GM12891 (cell line): ENCODE measurements at regions not wholly inside any gene's neighbourhood (a gene's known extent, or its start where the extent isn't known, plus 50 kb on each side); places are given as distances from the start of the nearest gene placed in this dataset.

Source experiments
- DNase-seq: peaks from one replicate; pipeline ENCODE4 v3.0.0; 2011; ENCODE audit warnings: low spot score; ENCODE audit not compliant: insufficient read length
- FAIRE-seq: peaks from 2 replicates; lab custom pipeline; 2011; peaks lifted over from hg19 to GRCh38; lab: Jason Lieb, UNC
- PAX5 ChIP-seq: IDR thresholded peaks from 2 replicates; pipeline ENCODE4 v1.6.1; 2011; ENCODE audit warnings: low read length, moderate library complexity, mild to moderate bottlenecking; ENCODE audit not compliant: insufficient read depth, severe bottlenecking
- POLR2A ChIP-seq: IDR thresholded peaks from 2 replicates; pipeline ENCODE4 v1.6.1; 2011; ENCODE audit warnings: low read depth, low read length, control low read depth
- POLR2AphosphoS5 ChIP-seq: IDR thresholded peaks from 2 replicates; pipeline ENCODE4 v1.6.1; 2011; ENCODE audit warnings: low read depth, low read length, control low read depth
- POU2F2 ChIP-seq: IDR thresholded peaks from 2 replicates; pipeline ENCODE4 v1.6.1; 2011; ENCODE audit warnings: low read depth, mild to moderate bottlenecking, control low read depth, low read length, moderate library complexity
- SPI1 ChIP-seq: IDR thresholded peaks from 2 replicates; pipeline ENCODE4 v1.6.1; 2011; ENCODE audit warnings: low read depth, low read length, control low read depth
- TAF1 ChIP-seq: IDR thresholded peaks from 2 replicates; pipeline ENCODE4 v1.6.1; 2011; ENCODE audit warnings: low read depth, low read length, control low read depth

DNA sequence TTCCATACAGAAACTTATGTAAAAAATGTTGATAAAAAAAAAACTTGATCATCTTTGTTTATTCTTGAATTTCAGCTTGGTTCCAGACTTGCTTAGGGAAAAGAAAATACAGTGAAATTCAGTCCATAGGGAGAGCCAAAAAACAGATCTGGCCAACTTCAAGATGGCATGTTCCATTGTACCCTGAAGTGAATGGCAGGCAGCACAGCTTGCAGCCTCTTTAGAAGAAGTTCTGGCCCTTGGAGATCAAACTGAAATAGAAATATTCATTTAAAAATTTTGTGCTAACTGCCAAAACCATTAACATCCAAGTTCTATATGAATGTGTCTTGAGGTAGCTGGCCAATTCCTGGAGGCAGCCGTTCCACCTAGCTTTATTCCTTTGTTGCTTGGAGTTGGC lies 448.4 kb downstream of the EPM2A start:
- no peak for TF ChIP-seq PAX5
- no peak for TF ChIP-seq SPI1
- no peak for TF ChIP-seq POU2F2
- TF ChIP-seq TAF1: no peak
- no peak for TF ChIP-seq POLR2AphosphoS5
- TF ChIP-seq POLR2A: no peak
- FAIRE-seq (no peak), DNase-seq (no peak)

- DNase-seq (no peak), FAIRE-seq (no peak)
- TF ChIP-seq POU2F2: no peak
- TF ChIP-seq PAX5: no peak
- no peak for TF ChIP-seq TAF1
- no peak for TF ChIP-seq POLR2AphosphoS5
- no peak for TF ChIP-seq POLR2A
- TF ChIP-seq SPI1: no peak
These were observed 445.7 kb downstream of the EPM2A start for GRCh38 chr6:145289573-145289972.

- DNase-seq (no peak), FAIRE-seq (no peak)
- TF ChIP-seq POU2F2: no peak
- no peak for TF ChIP-seq POLR2A
- no peak for TF ChIP-seq TAF1
- no peak for TF ChIP-seq SPI1
- no peak for TF ChIP-seq POLR2AphosphoS5
- TF ChIP-seq PAX5: no peak
These were observed 445.2 kb downstream of the EPM2A start for GRCh38 chr6:145290122-145290521.

GRCh38 chr6:145292066-145292465 lies 443.3 kb downstream of the EPM2A start:
- no peak for TF ChIP-seq POLR2A
- TF ChIP-seq TAF1: no peak
- no peak for TF ChIP-seq POLR2AphosphoS5
- TF ChIP-seq POU2F2: no peak
- no peak for TF ChIP-seq PAX5
- TF ChIP-seq SPI1: no peak

GRCh38 chr6:145294942-145295341 lies 440.4 kb downstream of the EPM2A start:
- DNase-seq: no peak
- TF ChIP-seq SPI1 (no peak), POLR2A (no peak), POLR2AphosphoS5 (no peak), TAF1 (no peak)
- FAIRE-seq: no peak

More at GRCh38 chr6:145292066-145292465, 443.3 kb downstream of the EPM2A start:
- FAIRE-seq (no peak), DNase-seq (no peak)

- no peak for TF ChIP-seq POU2F2
- no peak for TF ChIP-seq SPI1
- TF ChIP-seq TAF1: no peak
- TF ChIP-seq POLR2A: no peak
- no peak for TF ChIP-seq POLR2AphosphoS5
- TF ChIP-seq PAX5: no peak
- DNase-seq (no peak), FAIRE-seq (no peak)
These were observed 439.6 kb downstream of the EPM2A start for GRCh38 chr6:145295746-145296145.

- TF ChIP-seq TAF1: no peak
- no peak for TF ChIP-seq POLR2A
- TF ChIP-seq PAX5: no peak
- TF ChIP-seq POLR2AphosphoS5: no peak
- no peak for TF ChIP-seq POU2F2
- TF ChIP-seq SPI1: no peak
- FAIRE-seq (no peak), DNase-seq (no peak)
These were observed 429.6 kb downstream of the EPM2A start for GRCh38 chr6:145305670-145306069.

GRCh38 chr6:145306489-145306888 lies 428.8 kb downstream of the EPM2A start:
- DNase-seq (no peak), FAIRE-seq (no peak)
- TF ChIP-seq PAX5: no peak
- no peak for TF ChIP-seq SPI1

GRCh38 chr6:145309842-145310535 lies 425.3 kb downstream of the EPM2A start:
- DNase-seq (no peak), FAIRE-seq (no peak)
- no peak for TF ChIP-seq TAF1
- TF ChIP-seq POU2F2: no peak

- DNase-seq (no peak), FAIRE-seq (no peak)
- TF ChIP-seq PAX5 (no peak), POLR2AphosphoS5 (no peak), POU2F2 (no peak), POLR2A (no peak), SPI1 (no peak), TAF1 (no peak)
These were observed 422.8 kb downstream of the EPM2A start for GRCh38 chr6:145312481-145312880.
